Upper lobe of right lung (tissue), 1 donor: ENCODE measurements at regions not wholly inside any gene's neighbourhood (a gene's known extent, or its start where the extent isn't known, plus 50 kb on each side); places are given as distances from the start of the nearest gene placed in this dataset.

Source experiments
- ATAC-seq: fragments of 200-7000 bp; cut with Tn5 transposase; one replicate; pipeline ENCODE4 v1.9.1; 2020; ENCODE audit warnings: mild to moderate bottlenecking, moderate library complexity
- DNase-seq: peaks from one replicate; pipeline ENCODE4 v3.0.0-alpha.2; 2020
- H3K27ac ChIP-seq: fragments of 200-600 bp; one replicate; pipeline ENCODE4 v1.8.0; 2022
- H3K27me3 ChIP-seq: fragments of 200-600 bp; one replicate; pipeline ENCODE4 v1.8.0; 2022; ENCODE audit warnings: mild to moderate bottlenecking
- H3K36me3 ChIP-seq: fragments of 200-600 bp; one replicate; pipeline ENCODE4 v1.8.0; 2022
- H3K4me1 ChIP-seq: fragments of 200-600 bp; one replicate; pipeline ENCODE4 v1.8.0; 2022
- H3K4me3 ChIP-seq: fragments of 200-600 bp; one replicate; pipeline ENCODE4 v1.8.0; 2022; ENCODE audit warnings: mild to moderate bottlenecking
- H3K9me3 ChIP-seq: fragments of 200-600 bp; one replicate; pipeline ENCODE4 v1.8.0; 2022
- intact Hi-C: fragments of 100-400 bp; cut with DNase I; formaldehyde crosslinking; loops from one replicate; pipeline ENCODE4 v1.11.0; 2022
- TF ChIP-seq, protein P1 (sequence below): fragments of 200-600 bp; IDR thresholded peaks from one replicate; pipeline ENCODE4 v1.8.0; 2022; ENCODE audit warnings: antibody characterized with exemption
- donor health status: DM: no; HTN: yes; CAD: no; lungs with severe emphysema.

DNA sequence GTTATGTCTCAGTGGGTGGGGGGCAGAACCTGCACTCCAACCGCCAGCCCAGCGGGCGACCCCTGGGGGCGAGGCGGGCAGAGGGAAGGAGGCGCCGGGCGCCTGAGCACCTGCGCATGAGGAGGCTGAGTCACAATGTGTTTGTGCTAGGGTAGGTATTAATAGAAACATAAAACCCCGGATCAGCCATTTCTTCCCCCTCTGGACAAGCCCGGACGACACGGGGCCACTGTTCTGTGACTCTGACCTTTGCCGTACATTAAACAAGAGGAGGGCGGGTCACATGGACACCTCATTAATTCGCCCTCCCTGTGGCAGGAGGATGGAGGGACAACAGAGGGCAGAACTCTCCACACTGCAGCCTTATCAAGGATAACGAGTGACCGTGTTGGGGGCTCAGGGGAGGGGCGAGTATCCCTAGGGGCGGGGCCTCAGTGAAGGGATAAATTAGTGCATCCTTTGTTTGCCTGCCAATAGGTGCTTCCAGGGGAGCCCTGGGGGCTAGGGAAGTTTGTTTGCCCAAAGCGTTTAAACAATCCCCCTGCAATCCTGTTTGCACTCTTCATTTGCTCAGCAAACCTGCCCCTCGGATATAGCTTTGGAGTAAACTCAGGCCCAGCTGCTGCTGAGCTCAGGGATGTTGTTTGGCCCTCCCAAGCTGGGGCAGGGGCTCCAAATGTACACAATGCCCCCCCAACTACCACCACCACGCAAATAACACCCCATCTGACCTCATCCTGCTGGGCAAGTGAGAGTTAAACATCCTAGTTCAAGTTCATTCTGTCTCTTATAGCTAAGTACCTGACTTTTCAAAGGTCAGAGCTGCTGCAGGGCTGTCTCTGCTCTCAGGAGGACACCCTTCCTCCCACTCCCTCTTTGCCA is 171.2 kb upstream of the GLI2 start:
- intact Hi-C loops, result no loop called here
- DNase-seq, result no peak

DNA sequence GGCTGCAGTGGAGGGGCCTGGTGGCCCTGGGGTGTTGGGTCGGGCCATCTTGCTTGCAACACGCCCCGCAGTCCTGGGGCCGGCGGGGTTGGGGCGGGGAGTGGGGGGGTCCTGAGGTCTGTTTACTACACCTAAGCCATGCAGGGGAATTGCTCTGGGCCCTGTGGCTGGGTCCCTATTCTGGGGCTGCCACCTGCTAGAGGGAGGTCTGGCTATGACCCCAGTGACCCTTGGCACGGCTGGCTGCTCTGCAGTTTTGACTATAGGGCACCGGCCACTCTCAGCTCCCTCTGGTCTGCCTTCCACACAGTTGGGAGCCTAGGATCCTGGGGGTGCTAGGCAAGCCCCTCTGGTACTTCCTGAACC is 170.6 kb upstream of the GLI2 start:
- ATAC-seq (no peak), DNase-seq (no peak)
- Histone ChIP-seq H3K4me3 (no peak overlapping the region), H3K27ac (no peak overlapping the region), H3K36me3 (no peaks in the 10 kb centered on the region), H3K9me3 (no peaks in the 10 kb centered on the region), H3K4me1 (no peaks in the 10 kb centered on the region), H3K27me3 (no peaks in the 10 kb centered on the region)
- TF ChIP-seq, protein P1, sequence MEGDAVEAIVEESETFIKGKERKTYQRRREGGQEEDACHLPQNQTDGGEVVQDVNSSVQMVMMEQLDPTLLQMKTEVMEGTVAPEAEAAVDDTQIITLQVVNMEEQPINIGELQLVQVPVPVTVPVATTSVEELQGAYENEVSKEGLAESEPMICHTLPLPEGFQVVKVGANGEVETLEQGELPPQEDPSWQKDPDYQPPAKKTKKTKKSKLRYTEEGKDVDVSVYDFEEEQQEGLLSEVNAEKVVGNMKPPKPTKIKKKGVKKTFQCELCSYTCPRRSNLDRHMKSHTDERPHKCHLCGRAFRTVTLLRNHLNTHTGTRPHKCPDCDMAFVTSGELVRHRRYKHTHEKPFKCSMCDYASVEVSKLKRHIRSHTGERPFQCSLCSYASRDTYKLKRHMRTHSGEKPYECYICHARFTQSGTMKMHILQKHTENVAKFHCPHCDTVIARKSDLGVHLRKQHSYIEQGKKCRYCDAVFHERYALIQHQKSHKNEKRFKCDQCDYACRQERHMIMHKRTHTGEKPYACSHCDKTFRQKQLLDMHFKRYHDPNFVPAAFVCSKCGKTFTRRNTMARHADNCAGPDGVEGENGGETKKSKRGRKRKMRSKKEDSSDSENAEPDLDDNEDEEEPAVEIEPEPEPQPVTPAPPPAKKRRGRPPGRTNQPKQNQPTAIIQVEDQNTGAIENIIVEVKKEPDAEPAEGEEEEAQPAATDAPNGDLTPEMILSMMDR, result no peak
- intact Hi-C loops, result no loop called here

More for the DNA sequence above, 171.2 kb upstream of the GLI2 start:
- no peak for ATAC-seq
- H3K4me1 ChIP-seq, result no peaks in the 10 kb centered on the region
- TF ChIP-seq, protein P1, result no peak
- H3K27ac ChIP-seq, result no peak overlapping the region
- no peaks in the 10 kb centered on the region for H3K27me3 ChIP-seq
- no peaks in the 10 kb centered on the region for H3K9me3 ChIP-seq
- H3K36me3 ChIP-seq, result no peaks in the 10 kb centered on the region
- H3K4me3 ChIP-seq, result no peak overlapping the region

- TF ChIP-seq, protein P1, result no peak
- no peak overlapping the region for H3K4me3 ChIP-seq
- ATAC-seq (no peak), DNase-seq (no peak)
- intact Hi-C loops, result no loop called here
- H3K4me1 ChIP-seq, result no peaks in the 10 kb centered on the region
- no peak overlapping the region for H3K27ac ChIP-seq
- no peaks in the 10 kb centered on the region for H3K36me3 ChIP-seq
- H3K27me3 ChIP-seq, result no peaks in the 10 kb centered on the region
- H3K9me3 ChIP-seq, result no peaks in the 10 kb centered on the region
Observed at GRCh38 chr2:120565929-120566328, 169.7 kb upstream of the GLI2 start.

- DNase-seq (no peak), ATAC-seq (no peak)
- Histone ChIP-seq H3K9me3 (no peaks in the 10 kb centered on the region), H3K4me3 (no peak overlapping the region), H3K27ac (no peak overlapping the region), H3K36me3 (no peaks in the 10 kb centered on the region), H3K4me1 (no peaks in the 10 kb centered on the region), H3K27me3 (no peaks in the 10 kb centered on the region)
- TF ChIP-seq, protein P1, result no peak
- intact Hi-C loops, result no loop called here
Observed at GRCh38 chr2:120566331-120567035, 169.2 kb upstream of the GLI2 start.

DNA sequence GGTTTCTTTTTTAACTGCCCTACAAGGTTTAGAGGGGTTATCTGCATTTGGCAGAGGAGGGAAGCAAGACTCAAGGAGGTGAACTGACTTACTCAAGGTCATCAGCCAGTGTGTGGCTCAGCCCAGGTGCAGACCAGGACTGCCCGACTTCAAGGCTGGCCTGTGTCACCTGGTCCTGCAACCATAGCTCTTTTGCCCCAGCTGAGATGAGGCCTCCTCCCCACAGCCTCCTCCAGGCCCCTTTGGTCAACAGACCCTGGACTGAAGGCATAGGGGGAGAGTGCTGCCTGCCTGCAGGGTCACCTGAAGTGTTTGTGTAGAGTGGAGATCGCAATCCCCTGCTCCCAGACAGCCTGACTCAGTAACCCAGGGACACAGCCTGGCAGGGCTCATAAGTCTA is 168.5 kb upstream of the GLI2 start:
- no peaks in the 10 kb centered on the region for H3K36me3 ChIP-seq
- no peaks in the 10 kb centered on the region for H3K27me3 ChIP-seq
- TF ChIP-seq, protein P1, result no peak
- no peak overlapping the region for H3K27ac ChIP-seq
- no peak for ATAC-seq
- no peak for DNase-seq
- no peak overlapping the region for H3K4me3 ChIP-seq
- H3K9me3 ChIP-seq, result no peaks in the 10 kb centered on the region
- no peaks in the 10 kb centered on the region for H3K4me1 ChIP-seq
- intact Hi-C loops, result no loop called here
